GM12891 (cell line): ENCODE measurements at regions not wholly inside any gene's neighbourhood (a gene's known extent, or its start where the extent isn't known, plus 50 kb on each side); places are given as distances from the start of the nearest gene placed in this dataset.

Experiments used
- POLR2A ChIP-seq: IDR thresholded peaks from 2 replicates; pipeline ENCODE4 v1.6.1; 2011; ENCODE audit warnings: low read depth, low read length, control low read depth
- POLR2AphosphoS5 ChIP-seq: IDR thresholded peaks from 2 replicates; pipeline ENCODE4 v1.6.1; 2011; ENCODE audit warnings: low read depth, low read length, control low read depth
- SPI1 ChIP-seq: IDR thresholded peaks from 2 replicates; pipeline ENCODE4 v1.6.1; 2011; ENCODE audit warnings: low read depth, low read length, control low read depth
- TAF1 ChIP-seq: IDR thresholded peaks from 2 replicates; pipeline ENCODE4 v1.6.1; 2011; ENCODE audit warnings: low read depth, low read length, control low read depth

- TF ChIP-seq SPI1 = no peak
- TF ChIP-seq POLR2A = no peak
- no peak for TF ChIP-seq POLR2AphosphoS5
- no peak for TF ChIP-seq TAF1
Measured at GRCh38 chr16:77132051-77132618, 58.9 kb upstream of the MON1B start.
